ENCODE measurements at regions not wholly inside any gene's neighbourhood (a gene's known extent, or its start where the extent isn't known, plus 50 kb on each side); places are given as distances from the start of the nearest gene placed in this dataset.

GRCh38 chr3:59620325-59620724 lies 570.5 kb upstream of the CFAP20DC start:
- no peak for DNase-seq (ENCODE audit: low spot score)
- H3K4me1 ChIP-seq (ENCODE audit: insufficient read depth, poor library complexity, severe bottlenecking), result no peaks in the 10 kb centered on the region
- no peaks in the 10 kb centered on the region for H3K9me3 ChIP-seq (ENCODE audit: severe bottlenecking)
- H3K4me3 ChIP-seq (ENCODE audit: severe bottlenecking), result no peak overlapping the region
- H3K36me3 ChIP-seq (ENCODE audit: low read depth), result no peaks in the 10 kb centered on the region
- no peak for ATAC-seq (ENCODE audit: low read depth)
- H3K27ac ChIP-seq (ENCODE audit: poor library complexity, severe bottlenecking), result no peak overlapping the region
- no peak for TF ChIP-seq CTCF (IDR thresholded peaks at IDR 0.05; ENCODE audit: poor library complexity, severe bottlenecking)
- peaks cover 2% of the 10 kb centered on the region for H3K27me3 ChIP-seq (ENCODE audit: insufficient read depth, poor library complexity, severe bottlenecking)

- Histone ChIP-seq H3K4me3 (ENCODE audit: severe bottlenecking) (no peak overlapping the region), H3K9me3 (ENCODE audit: severe bottlenecking) (no peaks in the 10 kb centered on the region), H3K27me3 (ENCODE audit: insufficient read depth, poor library complexity, severe bottlenecking) (no peaks in the 10 kb centered on the region), H3K36me3 (ENCODE audit: low read depth) (no peaks in the 10 kb centered on the region), H3K4me1 (ENCODE audit: insufficient read depth, poor library complexity, severe bottlenecking) (no peaks in the 10 kb centered on the region), H3K27ac (ENCODE audit: poor library complexity, severe bottlenecking) (no peak overlapping the region)
- no peak for TF ChIP-seq CTCF (IDR thresholded peaks at IDR 0.05; ENCODE audit: poor library complexity, severe bottlenecking)
- no peak for ATAC-seq (ENCODE audit: low read depth)
- no peak for DNase-seq (ENCODE audit: low spot score)
Observed at GRCh38 chr3:59612444-59612715, 562.6 kb upstream of the CFAP20DC start.

- Histone ChIP-seq H3K27ac (ENCODE audit: poor library complexity, severe bottlenecking) (no peak overlapping the region), H3K4me1 (ENCODE audit: insufficient read depth, poor library complexity, severe bottlenecking) (no peaks in the 10 kb centered on the region), H3K9me3 (ENCODE audit: severe bottlenecking) (no peaks in the 10 kb centered on the region), H3K27me3 (ENCODE audit: insufficient read depth, poor library complexity, severe bottlenecking) (no peaks in the 10 kb centered on the region), H3K4me3 (ENCODE audit: severe bottlenecking) (no peak overlapping the region), H3K36me3 (ENCODE audit: low read depth) (no peaks in the 10 kb centered on the region)
- no peak for ATAC-seq (ENCODE audit: low read depth)
- DNase-seq (ENCODE audit: low spot score), result no peak
- no peak for TF ChIP-seq CTCF (IDR thresholded peaks at IDR 0.05; ENCODE audit: poor library complexity, severe bottlenecking)
Observed at GRCh38 chr3:59611649-59612443, 562.0 kb upstream of the CFAP20DC start.

- Histone ChIP-seq H3K4me1 (ENCODE audit: insufficient read depth, poor library complexity, severe bottlenecking) (no peaks in the 10 kb centered on the region), H3K9me3 (ENCODE audit: severe bottlenecking) (no peaks in the 10 kb centered on the region), H3K4me3 (ENCODE audit: severe bottlenecking) (no peak overlapping the region), H3K27ac (ENCODE audit: poor library complexity, severe bottlenecking) (no peak overlapping the region), H3K36me3 (ENCODE audit: low read depth) (no peaks in the 10 kb centered on the region), H3K27me3 (ENCODE audit: insufficient read depth, poor library complexity, severe bottlenecking) (no peaks in the 10 kb centered on the region)
- DNase-seq (ENCODE audit: low spot score), result no peak
- no peak for TF ChIP-seq CTCF (IDR thresholded peaks at IDR 0.05; ENCODE audit: poor library complexity, severe bottlenecking)
- no peak for ATAC-seq (ENCODE audit: low read depth)
Observed at GRCh38 chr3:59609657-59610348, 560.0 kb upstream of the CFAP20DC start.

GRCh38 chr3:59608356-59608755 lies 558.5 kb upstream of the CFAP20DC start:
- no peak for ATAC-seq (ENCODE audit: low read depth)
- no peak overlapping the region for H3K4me3 ChIP-seq (ENCODE audit: severe bottlenecking)
- H3K27me3 ChIP-seq (ENCODE audit: insufficient read depth, poor library complexity, severe bottlenecking), result no peaks in the 10 kb centered on the region

More at GRCh38 chr3:59608356-59608755, 558.5 kb upstream of the CFAP20DC start:
- DNase-seq (ENCODE audit: low spot score), result no peak
- Histone ChIP-seq H3K27ac (ENCODE audit: poor library complexity, severe bottlenecking) (no peak overlapping the region), H3K36me3 (ENCODE audit: low read depth) (no peaks in the 10 kb centered on the region), H3K9me3 (ENCODE audit: severe bottlenecking) (no peaks in the 10 kb centered on the region), H3K4me1 (ENCODE audit: insufficient read depth, poor library complexity, severe bottlenecking) (no peaks in the 10 kb centered on the region)
- TF ChIP-seq CTCF (IDR thresholded peaks at IDR 0.05; ENCODE audit: poor library complexity, severe bottlenecking), result no peak

Data from RWPE2 (cell line).